Endothelial cell of hepatic sinusoid (primary cell): ENCODE measurements at regions not wholly inside any gene's neighbourhood (a gene's known extent, or its start where the extent isn't known, plus 50 kb on each side); places are given as distances from the start of the nearest gene placed in this dataset.
"Not testable (repeated sequence)": the region's sequence is repeated elsewhere in the genome, so short reads cannot be mapped to it uniquely, and the experiment has no call there.

ENCODE experiments used
- in situ Hi-C: cut with HindIII; loops from 2 replicates; pipeline ENCODE4 v1.10.0; 2017; ENCODE audit warnings: low sequenced_read_pairs

GRCh38 chr14:66306101-66306500 lies 180.1 kb upstream of the CCDC196 start:
- in situ Hi-C loops: no loop called here

DNA sequence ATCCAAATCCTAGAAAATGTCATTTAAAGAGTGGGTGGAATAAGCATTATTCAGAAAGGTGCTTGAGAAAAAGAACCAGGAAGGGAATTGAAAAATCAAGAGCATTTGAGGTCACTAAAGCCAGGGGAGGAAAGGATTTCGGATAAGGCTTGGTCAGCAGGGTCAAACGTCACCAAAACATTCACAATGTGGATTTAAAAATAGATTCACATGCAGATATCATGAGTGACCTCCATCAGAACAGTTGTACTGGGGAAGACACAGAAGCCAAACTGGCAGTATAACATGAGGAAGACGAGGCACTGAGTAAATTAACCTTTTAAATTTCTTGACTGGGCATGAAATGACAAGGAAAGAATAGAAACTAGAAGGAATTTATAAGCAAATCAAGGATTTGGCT lies 175.1 kb upstream of the CCDC196 start:
- in situ Hi-C loops: no loop called here

DNA sequence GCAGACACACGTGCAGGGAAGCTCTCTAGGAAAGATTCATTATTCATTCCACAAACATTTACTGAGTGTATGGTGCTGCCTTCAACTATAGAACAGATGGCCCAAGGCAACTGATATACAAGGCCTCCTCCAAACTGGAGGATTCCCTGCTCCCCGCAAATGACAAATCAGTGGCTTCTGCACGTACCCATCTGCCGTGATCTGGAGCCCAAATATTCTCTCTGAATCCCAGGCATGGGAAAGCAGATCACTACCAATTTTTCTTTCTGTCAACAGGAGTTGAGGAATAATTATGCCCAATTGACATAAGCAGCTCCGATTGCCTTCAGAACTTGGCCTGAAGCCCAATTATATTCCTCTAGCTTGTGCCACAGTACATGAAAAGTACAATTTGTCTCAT lies 174.2 kb upstream of the CCDC196 start:
- in situ Hi-C loops: no loop called here

DNA sequence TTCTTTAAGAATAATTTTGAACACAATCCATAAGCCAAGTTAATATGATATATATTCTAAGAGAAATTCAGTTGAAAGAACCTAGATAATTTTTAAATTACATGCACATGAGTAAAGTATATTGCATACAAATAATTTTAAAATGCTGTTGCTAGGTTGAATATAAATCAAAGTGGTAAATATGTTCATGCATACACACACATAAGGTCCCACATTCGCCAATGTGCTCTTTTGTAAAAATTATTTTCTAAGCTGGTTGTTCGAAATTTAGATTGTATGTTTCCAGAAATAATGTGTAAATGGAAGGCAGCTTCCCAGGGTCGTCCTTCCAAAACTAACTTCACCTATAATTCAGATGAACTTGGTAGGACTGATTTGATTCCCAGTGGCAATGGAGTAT lies 173.7 kb upstream of the CCDC196 start:
- in situ Hi-C loops: no loop called here

DNA sequence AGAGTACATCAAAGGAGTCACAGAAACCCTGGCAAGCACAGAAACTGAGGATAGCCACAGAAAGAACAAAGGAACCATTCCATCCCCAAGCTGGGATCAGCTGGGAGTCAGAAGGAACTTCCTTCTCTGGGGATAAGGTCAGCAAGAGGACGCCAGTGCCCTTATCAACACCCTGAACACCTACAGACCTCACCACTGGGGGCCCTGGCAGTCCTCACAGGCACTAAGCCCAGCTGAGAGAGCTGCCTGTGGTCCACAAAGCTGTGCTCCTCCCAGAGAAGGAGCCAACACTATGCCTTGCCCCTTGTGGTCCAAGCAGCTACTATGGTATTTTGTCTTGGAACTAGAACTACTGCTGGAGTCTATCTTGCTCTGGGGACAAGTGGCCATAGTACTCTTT lies 171.1 kb upstream of the CCDC196 start:
- in situ Hi-C loops: no loop called here

DNA sequence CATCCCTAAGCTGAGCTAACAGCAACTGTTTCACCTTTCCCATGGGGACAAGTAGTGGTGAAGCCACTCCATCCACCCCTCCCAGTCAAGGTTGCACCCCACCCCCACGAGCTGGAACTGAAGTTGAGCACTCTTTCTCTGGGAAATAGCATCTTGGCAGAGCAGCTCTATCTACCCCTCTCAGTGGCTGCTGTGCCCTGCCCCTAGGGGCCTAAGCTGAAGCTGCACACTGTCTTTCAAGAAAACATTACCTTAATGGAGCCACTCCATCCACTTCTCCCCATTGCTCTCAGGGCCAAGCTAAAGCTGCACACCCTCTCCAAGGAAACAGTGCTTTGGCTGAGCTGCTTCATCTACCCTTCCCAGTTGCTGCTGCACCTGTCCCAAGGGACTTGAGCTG lies 170.6 kb upstream of the CCDC196 start:
- in situ Hi-C loops: no loop called here

GRCh38 chr14:66322564-66322963 lies 163.6 kb upstream of the CCDC196 start:
- in situ Hi-C loops: no loop called here

DNA sequence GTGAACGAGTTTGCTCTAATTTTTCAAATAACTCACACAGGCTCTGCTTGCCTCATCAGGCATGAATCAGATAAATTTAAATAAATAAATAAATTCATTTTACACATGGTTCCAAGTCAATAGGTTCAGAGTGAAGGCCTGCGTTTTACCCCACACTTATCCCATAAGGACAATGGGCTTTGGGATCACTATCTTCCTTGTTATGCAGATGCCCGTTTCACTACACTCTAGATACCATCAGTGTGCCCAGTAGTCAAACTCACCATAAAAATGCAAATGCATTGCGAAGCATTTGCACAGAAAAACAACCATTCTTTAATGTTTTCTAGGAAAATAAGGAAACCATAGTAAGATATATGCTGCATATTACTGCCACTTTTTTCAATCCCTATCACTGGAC lies 155.9 kb upstream of the CCDC196 start:
- in situ Hi-C loops: no loop called here

DNA sequence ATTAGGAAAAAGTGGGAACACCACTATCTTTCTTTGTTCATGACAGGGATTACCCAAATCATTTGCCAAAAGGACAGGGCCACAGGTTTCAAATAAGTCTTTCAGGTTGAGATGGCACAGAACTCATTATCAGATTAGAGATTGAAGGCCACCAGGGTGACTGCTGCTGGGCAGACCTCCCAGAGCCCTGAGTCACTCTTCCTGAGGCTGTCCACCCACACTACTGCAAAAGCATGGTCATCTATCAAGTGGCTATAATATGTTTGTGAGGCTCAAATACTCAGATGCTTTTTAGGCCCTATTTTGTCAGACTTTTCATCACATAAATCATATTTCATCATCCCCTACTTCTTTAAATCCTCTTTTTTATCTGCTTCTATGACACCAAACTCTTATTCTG lies 155.3 kb upstream of the CCDC196 start:
- in situ Hi-C loops: no loop called here

DNA sequence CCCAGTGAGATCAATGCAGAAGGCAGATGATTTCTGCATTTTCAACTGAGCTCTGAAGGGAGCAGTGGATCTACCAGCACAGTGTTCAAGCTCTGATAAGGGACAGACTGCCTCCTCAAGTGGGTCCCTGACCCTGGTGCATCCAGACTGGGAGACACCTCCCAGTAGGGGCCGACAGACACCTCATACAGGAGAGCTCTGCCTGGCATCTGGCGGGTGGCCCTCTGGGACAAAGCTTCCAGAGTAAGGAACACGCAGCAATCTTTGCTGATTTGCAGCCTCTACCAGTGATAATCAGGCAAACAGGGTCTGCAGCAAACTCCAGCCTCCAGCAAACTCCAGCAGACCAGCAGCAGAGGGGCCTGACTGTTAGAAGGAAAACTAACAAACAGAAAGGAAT lies 152.9 kb upstream of the CCDC196 start:
- in situ Hi-C loops: not testable (repeated sequence)

- in situ Hi-C loops: no loop called here
Observed at GRCh38 chr14:66341239-66341638, 144.9 kb upstream of the CCDC196 start.

GRCh38 chr14:66345986-66346385 lies 140.2 kb upstream of the CCDC196 start:
- in situ Hi-C loops: no loop called here

DNA sequence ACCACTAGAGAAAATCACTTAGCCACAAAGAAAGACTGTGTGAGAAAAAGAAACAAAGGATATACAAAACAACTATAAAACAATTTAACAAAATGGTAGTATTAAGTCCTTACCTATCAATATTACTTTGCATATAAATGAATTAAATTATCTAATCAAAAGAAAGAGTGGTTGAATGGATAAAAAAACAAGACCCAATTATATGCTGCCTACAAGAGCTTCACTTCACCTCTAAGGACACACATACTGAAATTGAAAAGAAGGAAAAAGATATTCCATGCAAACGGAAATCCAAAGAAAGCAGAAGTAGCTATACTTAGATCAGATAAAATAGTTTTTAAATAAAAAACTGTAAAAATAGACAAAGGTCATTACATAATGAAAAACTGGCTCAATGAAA lies 134.9 kb upstream of the CCDC196 start:
- in situ Hi-C loops: no loop called here

GRCh38 chr14:66359500-66359899 lies 126.7 kb upstream of the CCDC196 start:
- in situ Hi-C loops: no loop called here

GRCh38 chr14:66360366-66360926 lies 125.7 kb upstream of the CCDC196 start:
- in situ Hi-C loops: no loop called here

DNA sequence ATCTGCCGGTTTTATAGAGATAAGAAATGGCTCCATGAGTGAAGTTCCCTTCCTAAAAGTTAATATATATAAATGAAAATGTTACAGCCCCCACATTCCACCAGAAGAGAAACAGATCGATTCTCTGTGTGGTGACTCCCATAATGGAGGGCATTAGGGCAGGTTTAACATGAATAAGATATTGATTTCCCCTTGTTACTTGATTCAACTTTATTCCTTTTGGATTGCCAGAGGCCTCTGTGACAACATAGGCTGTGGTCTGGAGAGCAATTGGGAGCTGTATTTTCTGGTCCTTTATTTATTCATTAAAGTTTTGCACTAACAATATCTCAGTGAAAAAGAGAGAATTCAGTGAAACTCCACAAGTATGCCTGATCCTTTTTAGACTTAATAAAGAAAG lies 125.2 kb upstream of the CCDC196 start:
- in situ Hi-C loops: no loop called here

GRCh38 chr14:66365388-66365787 lies 120.8 kb upstream of the CCDC196 start:
- in situ Hi-C loops: no loop called here

- in situ Hi-C loops: no loop called here
Observed at GRCh38 chr14:66369157-66369697, 116.9 kb upstream of the CCDC196 start.

DNA sequence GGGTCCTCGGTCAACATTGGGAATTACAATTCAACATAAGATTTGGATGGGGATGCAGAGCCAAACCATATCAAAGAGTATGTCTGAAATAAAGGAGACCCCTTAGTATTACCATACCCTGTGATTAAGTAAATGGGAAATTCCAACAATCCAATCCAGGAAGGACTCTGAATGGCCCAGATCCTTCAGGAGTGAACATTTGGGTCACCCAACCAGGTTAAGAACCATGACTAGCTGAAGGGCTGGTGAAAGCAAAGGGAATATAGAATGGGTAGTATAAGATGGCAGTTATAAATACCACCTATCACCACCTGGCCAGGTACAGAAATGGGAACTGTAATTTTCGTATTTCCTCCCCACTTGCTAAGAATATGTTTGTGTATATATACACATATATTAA lies 114.4 kb upstream of the CCDC196 start:
- in situ Hi-C loops: no loop called here

DNA sequence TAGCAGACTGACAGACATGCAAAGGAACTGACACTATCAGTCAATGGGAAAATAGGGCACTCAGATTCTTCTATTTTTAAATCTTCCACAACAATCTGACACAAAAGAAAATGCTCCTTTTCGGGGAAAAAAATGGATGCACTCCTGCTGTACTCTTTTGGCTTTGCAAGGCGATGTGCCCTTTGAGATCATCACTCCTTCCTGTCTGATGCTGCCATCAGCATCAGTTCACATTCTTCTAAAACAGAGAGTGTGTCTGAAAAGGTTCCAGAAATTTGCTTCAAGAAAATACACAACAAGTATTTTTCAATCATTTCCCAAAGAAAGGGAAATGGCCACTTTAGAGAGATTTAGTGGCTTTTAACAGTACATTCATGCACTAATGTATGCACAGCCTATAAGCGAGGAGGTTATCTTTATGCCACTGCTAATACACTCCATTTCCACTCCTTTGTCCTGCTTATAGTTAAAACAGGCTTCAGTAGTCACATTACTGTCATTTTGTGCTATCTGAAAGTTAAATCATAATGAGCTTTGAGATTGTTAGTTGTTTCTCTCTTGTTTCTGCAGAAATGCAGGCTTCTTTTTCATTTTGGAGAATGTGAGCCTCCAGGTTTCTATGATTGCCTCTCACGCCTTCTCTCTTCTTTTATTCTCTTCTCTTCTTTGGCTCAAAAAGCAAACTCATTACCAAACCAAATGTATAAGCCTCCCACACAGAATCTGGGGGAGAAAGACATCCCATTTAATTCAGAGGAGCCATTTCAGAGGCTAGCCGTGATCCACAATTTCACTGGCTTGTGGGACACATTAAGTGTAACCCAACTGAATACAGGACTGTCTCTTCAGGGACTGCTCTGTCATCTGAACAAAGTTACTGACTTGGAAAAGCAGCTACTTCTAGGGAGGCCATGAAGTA lies 110.9 kb upstream of the CCDC196 start:
- in situ Hi-C loops: no loop called here

- in situ Hi-C loops: no loop called here
Observed at GRCh38 chr14:66377574-66377973, 108.6 kb upstream of the CCDC196 start.
